Jurkat, Clone E6-1 (cell line): ENCODE measurements at regions not wholly inside any gene's neighbourhood (a gene's known extent, or its start where the extent isn't known, plus 50 kb on each side); places are given as distances from the start of the nearest gene placed in this dataset.

Experiments
- DNase-seq: peaks from one replicate; pipeline ENCODE4 v3.0.0-alpha.2; 2011; ENCODE audit warnings: low read depth, low spot score
- H3K4me3 ChIP-seq: 2 replicates; pipeline ENCODE4 v1.5.1; 2011; ENCODE audit warnings: mild to moderate bottlenecking, low read length, control low read depth, moderate library complexity

DNA sequence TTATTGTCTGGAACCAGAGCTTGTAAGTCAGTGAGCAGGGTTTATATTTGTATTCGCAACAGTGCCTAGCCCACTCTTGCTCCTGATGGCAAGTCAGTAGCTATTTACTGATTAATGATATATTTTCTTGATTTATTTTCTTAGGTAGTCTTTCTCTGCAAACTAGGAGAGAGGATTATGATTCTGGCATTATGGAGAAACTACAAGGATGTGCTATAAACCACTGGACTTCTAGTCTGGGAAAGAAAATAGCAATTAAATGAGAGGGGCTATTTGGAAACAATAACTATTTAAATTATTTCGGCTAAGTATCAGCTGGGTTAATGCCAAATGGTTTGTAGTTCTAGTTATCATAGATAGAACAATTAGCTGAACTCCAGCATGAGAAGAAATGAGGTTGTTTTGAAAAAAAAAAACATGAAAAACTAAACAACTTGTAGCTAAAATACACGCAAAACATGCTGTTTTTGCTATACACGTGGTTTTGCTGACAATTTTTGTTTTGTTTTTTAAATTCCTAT lies 304.9 kb upstream of the TCF21 start:
- no peak overlapping the region for H3K4me3 ChIP-seq
- no peak for DNase-seq

DNA sequence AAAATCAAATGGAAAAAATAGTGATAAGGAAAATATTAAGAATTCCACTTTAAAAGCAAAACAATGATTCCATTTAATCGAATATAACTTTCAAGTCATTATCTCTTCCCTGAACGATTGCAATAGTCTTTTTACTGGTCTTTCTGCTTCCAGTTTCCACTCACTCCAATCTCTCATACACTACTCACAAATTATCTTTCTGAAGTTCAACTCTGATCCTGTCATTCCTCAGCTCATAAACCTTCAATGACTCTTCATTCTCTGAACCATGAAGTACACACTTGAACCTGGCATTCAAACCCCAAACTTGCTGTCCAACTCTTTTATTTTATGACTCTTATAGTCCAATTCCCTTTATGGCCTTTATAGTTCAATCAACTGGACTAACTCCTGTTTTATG lies 304.1 kb upstream of the TCF21 start:
- DNase-seq, result no peak
- H3K4me3 ChIP-seq, result no peak overlapping the region

DNA sequence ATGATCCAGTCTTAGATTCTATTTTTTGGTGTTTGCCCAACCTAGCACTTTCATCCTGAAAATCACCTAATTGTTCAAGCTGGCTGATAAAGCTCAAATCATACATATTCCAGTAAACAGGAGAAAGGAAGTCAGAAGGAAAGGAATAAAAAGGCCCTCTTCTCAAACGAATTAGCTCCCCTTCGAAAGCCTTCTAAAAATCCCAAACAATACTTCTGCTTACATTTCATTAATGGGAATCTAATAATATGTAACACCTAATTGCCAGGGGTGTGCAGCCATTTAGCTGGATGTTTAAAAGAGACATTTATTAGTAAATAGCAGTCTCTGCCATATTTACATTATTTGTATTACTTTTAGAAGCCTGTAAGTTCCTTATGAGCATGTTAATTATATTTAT lies 302.9 kb upstream of the TCF21 start:
- no peak for DNase-seq

DNA sequence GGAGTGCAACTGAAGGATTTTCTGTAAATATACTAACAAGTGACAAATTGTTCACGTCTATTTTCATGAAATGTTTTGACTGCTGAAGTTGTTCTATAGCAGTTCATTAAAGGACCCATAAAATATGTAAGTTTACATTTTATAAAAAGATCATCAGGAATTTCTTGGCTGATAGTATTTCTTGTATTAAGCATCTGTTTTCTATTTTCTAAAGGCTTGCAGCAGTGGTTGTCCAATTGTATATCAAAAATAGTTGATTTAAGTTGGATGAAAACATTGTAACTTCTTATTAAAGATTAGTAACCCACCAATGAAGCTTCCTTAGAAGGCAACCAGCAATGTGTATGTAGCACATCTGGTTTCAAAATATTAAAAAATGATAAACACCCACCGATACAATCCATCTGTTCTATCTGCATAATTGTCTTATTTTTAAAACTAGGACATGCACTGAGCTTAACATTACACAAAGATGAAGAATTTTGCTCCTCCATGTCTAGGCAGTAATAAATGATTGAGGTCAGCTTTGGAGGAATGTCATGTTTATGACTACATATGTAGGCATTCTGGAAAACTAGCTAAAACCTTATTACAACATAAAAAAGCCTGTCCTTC lies 301.3 kb upstream of the TCF21 start:
- H3K4me3 ChIP-seq, result no peak overlapping the region
- DNase-seq, result no peak

More for the DNA sequence above, 302.9 kb upstream of the TCF21 start:
- H3K4me3 ChIP-seq, result no peak overlapping the region

DNA sequence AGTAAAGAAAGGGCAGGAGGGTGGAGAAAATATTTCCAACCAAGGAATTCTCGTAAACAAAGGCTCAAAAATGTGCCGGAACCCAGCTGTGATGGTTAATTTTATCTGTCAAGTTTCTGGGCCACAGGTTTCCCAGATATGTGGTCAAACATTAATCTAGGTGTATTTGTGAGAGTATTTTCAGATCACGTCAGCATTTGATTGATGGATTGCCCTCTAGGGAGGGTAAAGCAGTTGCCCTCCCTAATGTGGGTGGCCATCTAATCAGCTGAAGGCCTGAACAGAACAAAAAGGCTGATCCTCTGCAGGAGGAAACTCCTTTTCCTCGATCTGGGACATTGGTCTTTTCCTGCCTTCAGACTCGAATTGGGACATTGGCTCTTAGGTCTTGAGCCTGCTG lies 298.7 kb upstream of the TCF21 start:
- no peak for DNase-seq
- no peak overlapping the region for H3K4me3 ChIP-seq

DNA sequence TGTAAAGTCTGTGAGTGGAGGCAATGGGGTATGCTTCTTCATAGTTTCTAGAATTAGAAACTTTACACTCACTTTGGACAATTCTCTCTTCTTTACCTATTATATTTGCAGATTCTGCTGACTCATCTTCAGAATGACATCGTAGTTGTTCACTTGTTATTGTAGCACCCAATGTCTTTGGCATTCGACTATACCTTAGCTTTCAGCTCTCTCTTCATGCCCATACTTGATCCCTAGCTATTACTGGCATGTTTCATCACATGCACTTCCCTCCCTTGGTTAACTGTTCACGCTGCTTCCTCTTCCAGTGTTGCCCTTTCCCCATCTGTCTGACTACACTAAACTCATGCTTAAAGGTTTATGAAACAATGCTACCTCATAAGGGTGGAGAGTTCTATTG lies 298.1 kb upstream of the TCF21 start:
- no peak for DNase-seq
- H3K4me3 ChIP-seq, result no peak overlapping the region

DNA sequence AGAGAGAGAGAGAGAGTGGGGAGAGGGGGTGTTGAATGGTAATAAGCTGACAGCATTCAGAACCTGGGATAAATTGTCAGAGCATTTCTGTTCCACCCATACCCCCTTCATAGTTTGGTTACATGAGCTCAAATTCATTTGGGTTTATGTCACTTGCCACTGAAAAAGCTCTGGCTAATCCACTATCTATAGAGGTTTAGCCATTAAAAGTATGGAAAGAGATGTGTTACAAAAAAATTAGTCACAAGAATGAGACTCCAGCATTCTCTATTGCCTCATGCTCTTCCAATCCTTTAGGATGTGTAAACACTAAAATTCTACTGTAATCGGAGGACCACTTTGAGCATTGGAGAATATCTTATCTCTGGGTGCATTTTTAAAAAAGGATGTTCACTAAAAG lies 297.6 kb upstream of the TCF21 start:
- no peak overlapping the region for H3K4me3 ChIP-seq

DNA sequence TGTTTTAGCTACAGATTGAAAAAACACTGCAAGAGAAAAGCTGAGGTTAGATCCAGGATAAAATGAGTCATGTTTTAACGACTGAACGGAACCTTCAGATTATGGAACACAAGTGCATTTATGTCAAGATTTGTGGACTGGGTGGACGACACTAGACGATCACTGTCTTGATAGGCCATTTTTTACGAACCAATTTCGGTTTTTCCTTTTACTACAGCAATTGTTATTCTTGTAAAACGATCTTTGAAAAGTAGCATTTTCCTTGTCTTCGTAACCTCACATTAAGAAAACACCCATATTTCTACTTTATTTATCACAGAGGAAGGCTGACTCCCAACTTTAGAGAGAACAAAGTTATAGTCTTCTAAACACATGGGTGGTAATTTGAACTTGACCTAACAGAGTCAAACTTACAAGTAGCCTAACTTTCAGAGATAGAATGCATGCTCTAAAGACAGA lies 294.2 kb upstream of the TCF21 start:
- H3K4me3 ChIP-seq, result no peak overlapping the region
- no peak for DNase-seq

More for the DNA sequence above, 297.6 kb upstream of the TCF21 start:
- DNase-seq, result no peak

DNA sequence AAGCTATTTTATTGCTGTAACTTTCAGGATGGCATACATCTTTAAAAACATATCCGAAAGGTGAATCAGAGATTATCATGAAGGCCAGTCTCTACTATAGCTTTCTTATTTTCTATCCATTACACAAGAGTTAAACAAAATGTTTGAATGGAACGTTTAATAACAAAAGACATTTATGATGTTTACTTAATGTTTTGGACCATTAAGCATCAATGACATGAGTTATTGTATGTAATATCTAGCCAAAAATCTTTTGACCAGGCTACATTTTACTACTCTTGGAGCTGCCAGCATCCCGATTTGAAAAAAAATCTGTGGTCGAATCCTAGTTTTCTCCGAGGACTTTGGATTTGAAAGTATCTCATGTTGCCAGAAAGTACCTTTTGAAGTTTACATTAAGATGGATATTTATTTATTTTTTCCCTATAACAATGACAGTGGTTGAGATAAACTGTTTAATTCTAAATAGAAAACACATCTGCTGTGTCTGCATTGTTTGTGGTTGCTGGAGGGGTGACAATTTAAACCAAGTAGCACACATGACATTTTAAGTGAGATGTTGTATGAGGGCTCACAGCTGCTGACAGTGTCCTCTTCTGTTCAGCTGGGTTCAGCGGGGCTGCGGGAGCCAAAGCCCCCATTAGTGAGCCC lies 293.7 kb upstream of the TCF21 start:
- H3K4me3 ChIP-seq, result no peak overlapping the region
- no peak for DNase-seq

DNA sequence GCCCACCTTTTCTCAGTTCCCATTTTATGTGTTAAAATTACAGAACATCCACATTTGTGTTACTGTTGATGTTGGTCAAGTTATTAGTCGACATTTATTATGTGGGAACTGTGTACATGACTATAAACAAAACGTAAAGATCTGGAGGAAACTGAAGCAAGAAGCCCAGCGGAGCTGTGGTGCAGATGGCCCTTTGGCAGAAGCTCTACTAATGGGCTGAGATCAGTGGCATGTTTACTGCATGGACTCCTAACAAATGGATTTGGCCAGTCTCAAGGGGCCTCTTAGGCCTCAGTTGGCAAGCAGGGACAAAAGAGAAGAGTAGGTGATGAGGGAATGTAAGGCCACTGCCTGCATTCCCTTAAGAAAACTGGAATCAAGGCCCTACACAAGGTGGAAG lies 282.1 kb upstream of the TCF21 start:
- DNase-seq, result no peak

DNA sequence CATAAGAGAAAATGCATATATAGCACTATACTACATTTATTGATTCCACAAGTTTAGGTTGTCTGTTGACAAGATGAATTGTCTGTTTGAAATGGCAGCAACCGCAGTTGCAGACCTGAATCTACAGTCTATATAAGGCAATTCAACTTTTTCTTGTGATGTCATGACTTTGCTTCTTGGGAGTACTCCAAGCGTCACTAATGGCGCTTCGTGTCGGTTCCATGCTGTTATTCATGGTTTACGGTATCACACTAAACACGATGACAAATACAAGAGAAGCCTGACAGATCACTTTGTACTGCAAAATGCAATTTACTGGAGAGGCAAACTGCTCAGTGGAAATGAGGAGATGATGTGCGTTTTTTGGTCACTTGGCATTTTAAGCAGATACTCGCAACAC lies 280.3 kb upstream of the TCF21 start:
- no peak for DNase-seq
- no peak overlapping the region for H3K4me3 ChIP-seq

More for the DNA sequence above, 282.1 kb upstream of the TCF21 start:
- no peak overlapping the region for H3K4me3 ChIP-seq

DNA sequence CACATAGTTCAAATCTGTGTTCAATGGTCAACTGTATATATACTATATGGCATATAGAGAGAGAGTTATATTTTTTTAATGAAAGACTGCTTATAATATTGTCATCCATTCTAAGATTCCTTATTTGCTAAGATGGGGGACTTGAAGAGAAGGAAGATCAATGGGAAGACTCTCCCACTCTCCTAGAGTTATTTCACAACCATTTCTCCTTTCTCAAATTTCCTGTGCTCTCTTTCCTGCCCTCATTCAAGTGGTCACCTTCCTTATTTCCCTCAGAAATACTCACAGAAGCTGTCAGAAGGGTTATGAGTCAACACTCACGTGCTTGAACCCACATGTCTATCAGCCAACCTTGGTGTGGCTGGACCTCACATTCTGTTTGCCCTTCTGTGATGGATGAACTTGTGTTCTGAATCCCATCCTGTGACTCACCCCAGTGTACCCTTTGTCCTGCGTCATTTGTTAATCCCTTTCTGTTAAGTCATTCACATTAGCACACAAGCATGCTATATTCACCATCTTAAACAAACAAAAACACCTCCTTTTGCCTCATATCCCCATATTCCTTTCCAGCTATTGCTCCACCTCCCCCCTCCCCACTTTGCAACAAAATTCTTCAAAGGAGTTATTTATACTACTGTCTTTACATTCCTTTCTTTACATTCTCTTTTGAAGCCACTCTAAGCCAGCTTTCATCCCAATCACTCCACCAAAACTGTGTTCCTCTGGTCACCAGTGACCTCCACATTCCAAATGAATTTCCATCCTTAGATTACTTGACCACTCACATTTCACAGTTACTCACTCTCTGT lies 279.3 kb upstream of the TCF21 start:
- H3K4me3 ChIP-seq, result no peak overlapping the region
- DNase-seq, result no peak

DNA sequence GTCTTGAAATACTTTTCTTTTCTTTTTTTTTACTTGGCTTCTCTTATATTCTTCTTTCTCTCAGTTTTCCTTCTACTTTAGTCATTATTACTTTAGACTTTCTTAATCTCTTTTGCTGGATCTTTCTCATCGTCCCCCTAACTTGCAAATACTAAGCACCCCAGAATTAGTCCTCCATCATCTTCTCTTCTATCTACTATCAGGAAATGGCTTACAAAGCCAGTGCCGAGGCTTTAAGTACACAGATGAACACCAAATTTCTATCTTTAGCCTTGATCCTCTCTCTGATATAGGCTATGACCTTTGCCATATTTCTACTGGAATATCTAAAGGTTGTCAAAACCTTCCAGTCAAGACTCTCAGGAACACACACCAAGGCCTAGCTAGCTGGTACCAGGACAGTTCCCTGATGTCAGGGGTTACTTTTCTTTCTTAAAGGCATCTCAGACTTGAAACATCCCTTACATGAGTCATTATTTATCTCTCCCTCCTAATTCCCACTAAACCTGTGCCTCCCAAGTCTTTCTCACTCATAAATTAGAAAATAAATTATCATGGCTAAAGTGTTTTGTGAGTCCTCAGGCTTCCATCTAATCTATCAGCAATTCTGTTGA lies 278.6 kb upstream of the TCF21 start:
- no peak overlapping the region for H3K4me3 ChIP-seq
- DNase-seq, result no peak

DNA sequence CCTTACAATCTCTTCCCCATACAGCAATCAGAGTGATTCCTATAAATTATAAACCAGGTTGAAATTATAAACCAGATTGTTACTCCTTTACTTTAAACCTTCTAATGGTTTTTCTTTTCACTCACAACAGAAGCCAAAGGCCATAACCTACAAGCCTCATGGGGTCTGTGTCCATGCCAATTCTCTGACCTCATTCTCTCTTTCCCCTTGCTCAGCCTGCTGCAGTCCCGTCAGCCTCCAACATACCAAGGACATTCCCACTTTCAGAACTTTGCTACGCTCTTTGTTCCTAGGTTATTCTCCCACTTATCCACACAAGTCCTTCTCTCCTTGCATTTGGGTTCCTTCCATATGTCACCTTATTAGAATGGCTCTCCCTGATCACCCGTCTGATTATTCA lies 277.9 kb upstream of the TCF21 start:
- H3K4me3 ChIP-seq, result no peak overlapping the region
- DNase-seq, result no peak

DNA sequence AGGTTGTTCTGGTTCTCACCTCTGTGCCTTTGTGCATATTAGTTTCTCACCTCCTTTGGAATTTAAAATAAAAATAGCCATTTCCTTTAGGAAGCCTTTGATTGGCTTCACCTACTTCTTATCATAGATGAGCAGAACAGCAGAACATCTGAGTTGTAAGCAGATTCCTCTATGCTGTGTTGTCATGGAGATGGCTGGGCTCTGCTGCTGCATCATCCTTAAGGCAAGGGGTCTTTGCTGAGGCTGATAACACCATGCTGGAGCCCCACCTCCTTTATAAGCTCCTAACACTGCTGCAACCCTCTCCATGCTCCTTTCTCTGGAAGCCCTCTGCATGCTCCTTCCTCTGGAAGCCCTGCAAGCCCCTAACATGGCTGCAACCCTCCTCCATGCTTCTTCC lies 276.5 kb upstream of the TCF21 start:
- DNase-seq, result no peak

DNA sequence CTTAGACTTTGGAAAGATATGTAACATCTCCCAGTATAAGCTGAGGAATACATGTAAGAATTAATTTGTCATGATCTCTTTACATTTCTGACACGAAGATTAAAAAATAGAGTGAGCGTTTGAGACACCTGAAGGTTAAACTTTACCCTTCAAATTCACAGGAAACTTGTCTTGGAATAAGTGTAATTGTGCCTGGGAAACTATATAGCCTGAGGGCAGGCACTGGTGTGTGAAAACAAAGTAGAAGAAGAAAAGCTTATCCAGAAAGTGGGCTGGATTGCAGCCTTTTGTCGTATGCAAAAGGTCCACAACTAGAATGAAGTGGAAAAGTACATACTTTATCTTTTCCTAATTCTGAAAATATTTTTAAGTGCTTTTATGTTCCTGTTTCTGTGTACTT lies 275.7 kb upstream of the TCF21 start:
- DNase-seq, result no peak
- no peak overlapping the region for H3K4me3 ChIP-seq

More for the DNA sequence above, 276.5 kb upstream of the TCF21 start:
- no peak overlapping the region for H3K4me3 ChIP-seq

DNA sequence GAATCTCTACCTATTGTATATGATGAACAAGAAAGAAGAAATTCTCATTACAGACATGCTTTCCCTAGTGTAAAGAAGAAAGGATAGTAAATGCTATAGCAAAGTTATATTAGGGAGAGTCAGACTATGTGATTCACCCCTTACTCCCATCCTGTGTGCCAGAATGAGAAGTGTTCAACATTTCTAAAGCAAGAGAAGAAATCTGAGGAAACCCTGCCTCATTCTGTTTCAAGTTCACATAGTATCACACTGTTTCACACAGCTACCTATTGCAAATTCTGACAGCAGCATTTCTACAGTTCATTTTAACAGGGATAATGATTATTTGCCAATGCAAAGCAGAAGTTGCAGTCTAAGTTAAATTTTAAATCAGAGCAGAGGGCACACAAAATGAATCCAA lies 267.2 kb upstream of the TCF21 start:
- DNase-seq, result no peak
- H3K4me3 ChIP-seq, result no peak overlapping the region

DNA sequence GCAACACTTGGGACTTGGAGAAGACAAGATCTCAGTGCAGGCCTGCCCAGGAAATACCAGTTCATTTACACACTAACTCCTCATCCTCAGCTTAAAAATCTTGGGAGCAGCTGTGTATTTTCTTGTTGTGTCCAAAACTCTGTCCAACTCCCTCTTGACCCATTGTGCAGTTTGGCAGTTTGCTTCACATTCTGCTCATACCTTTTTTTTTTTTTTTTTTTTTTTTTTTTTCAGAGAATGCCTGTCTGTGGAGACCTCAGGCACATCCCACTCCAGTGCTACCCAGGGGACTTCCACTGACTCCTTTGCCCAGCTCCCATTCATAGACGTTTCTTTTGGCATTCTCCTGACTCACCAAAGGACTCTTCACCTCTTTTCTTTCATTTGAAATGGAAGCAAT lies 265.8 kb upstream of the TCF21 start:
- no peak for DNase-seq
- H3K4me3 ChIP-seq, result no peak overlapping the region

DNA sequence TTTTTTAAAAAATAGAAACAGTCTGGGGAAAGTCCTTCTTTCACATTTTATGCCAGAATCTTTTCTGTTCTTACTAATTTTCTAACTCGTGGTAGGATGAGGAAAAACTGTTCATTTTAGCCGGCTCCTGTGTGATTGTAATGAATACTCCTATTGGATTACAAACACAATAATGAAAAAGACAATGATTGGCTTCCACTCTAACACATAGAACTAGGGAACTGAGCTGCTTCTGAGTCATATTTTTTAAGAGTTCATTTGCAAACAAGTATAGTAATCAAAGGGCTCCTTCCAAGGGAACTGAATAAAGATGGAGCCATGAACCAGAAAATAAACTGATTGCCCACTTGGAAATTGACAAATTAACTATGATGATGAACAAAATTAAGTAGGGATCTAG lies 265.3 kb upstream of the TCF21 start:
- no peak overlapping the region for H3K4me3 ChIP-seq

More for the DNA sequence above, 265.3 kb upstream of the TCF21 start:
- DNase-seq, result no peak
